GM23338 (cell line): ENCODE measurements at regions not wholly inside any gene's neighbourhood (a gene's known extent, or its start where the extent isn't known, plus 50 kb on each side); places are given as distances from the start of the nearest gene placed in this dataset.

Experiments used
- CTCF ChIP-seq, 2 experiments: fragments of 200-600 bp in 1 of 2; sonication (generic) in 1 of 2; conservative IDR thresholded peaks; 2 replicates each; pipeline versions ENCODE4 v1.5.1 to v1.6.1; 2016 to 2017; ENCODE audit warnings: antibody characterized with exemption in 2 of 2, low read depth in 2 of 2, mild to moderate bottlenecking in 2 of 2, moderate library complexity in 1 of 2
- ETS1 ChIP-seq: IDR thresholded peaks from 2 replicates; pipeline ENCODE4 v1.6.1; 2016; ENCODE audit warnings: antibody characterized with exemption
- EZH2 ChIP-seq: fragments of 200-600 bp; sonication (generic); IDR thresholded peaks from one replicate; pipeline ENCODE4 v1.8.0; 2017; ENCODE audit warnings: antibody characterized with exemption, mild to moderate bottlenecking, low read depth; ENCODE audit not compliant: unreplicated experiment
- NANOG ChIP-seq: IDR thresholded peaks from 2 replicates; pipeline ENCODE4 v1.6.1; 2016; ENCODE audit warnings: antibody characterized with exemption, borderline replicate concordance

GRCh38 chr1:87759421-87760087 is 430.9 kb downstream of the LMO4 start:
- TF ChIP-seq EZH2 (no peak), CTCF (conservative IDR thresholded peaks at IDR 0.05; ENCODE audit: low read depth in 2 of 2) (no peak), ETS1 (no peak), NANOG (no peak)
